NCI-H1930 (cell line): ENCODE measurements at regions not wholly inside any gene's neighbourhood (a gene's known extent, or its start where the extent isn't known, plus 50 kb on each side); places are given as distances from the start of the nearest gene placed in this dataset.
"Not testable (repeated sequence)": the region's sequence is repeated elsewhere in the genome, so short reads cannot be mapped to it uniquely, and the experiment has no call there.

ENCODE experiments used
- DNase-seq, 2 experiments: peaks; one replicate each; lab custom pipeline; 2025; lab: John Stamatoyannopoulos, UW

- not testable (repeated sequence) for DNase-seq
Measured at GRCh38 chr7:56697058-56697457, 435.2 kb downstream of the ZNF479 start.

GRCh38 chr7:56686276-56686859 is 445.9 kb downstream of the ZNF479 start:
- DNase-seq: no peak

- no peak for DNase-seq
Measured at GRCh38 chr7:56639173-56639746, 493.0 kb downstream of the ZNF479 start.

GRCh38 chr7:56609852-56610355 is 493.7 kb upstream of the NUPR2 start:
- DNase-seq: no peak

GRCh38 chr7:56605146-56605545 is 488.9 kb upstream of the NUPR2 start:
- DNase-seq: no peak

GRCh38 chr7:56578612-56579011 is 462.4 kb upstream of the NUPR2 start:
- DNase-seq: no peak

- DNase-seq: no peak
Measured at GRCh38 chr7:56570968-56571367, 454.8 kb upstream of the NUPR2 start.

- DNase-seq: no peak
Measured at GRCh38 chr7:56538541-56539429, 422.6 kb upstream of the NUPR2 start.

GRCh38 chr7:56537952-56538351 is 421.7 kb upstream of the NUPR2 start:
- peak; percentile 26 to 50 for DNase-seq

DNA sequence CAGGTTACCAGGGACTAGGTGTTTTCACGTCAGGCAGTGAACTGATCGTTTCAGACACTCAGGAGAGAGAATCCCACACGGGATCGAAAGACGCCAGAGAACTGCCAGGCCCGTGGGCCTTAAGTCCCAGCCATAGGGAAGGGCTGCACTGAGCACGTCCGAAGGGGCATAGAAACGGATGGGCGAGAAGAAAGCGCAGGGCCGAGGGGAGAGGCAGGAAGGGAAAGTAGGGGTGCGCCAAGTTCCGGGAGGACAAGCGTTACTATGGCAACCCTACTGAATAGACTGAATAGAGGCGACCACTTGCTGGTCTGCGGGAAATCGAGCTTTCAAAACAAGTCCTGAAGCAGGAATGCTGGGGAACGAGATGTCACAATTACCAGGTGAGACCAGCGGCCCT is 421.3 kb upstream of the NUPR2 start:
- DNase-seq: no peak

DNA sequence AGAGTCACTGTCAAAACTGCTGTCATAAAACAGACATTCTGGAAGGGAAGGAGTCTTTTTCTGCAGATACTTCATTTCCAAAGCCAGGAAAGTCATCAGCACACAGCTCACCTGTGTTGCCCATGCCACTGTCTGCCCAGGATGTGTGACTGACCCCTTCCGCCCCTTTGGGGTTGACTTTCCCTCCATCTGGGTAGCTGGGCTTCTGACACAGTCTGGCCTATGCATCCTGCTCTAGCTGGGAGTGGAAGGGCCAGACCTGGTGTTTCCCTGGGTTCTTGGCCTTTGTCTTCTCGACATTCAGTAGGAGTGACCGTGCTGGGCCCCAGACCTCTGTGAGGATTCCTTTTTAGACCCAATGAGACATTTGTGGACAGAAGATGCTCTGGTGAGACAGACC is 378.9 kb upstream of the NUPR2 start:
- no peak for DNase-seq

- DNase-seq: no peak
Measured at GRCh38 chr7:56493704-56494450, 377.7 kb upstream of the NUPR2 start.

GRCh38 chr7:56493196-56493595 is 377.0 kb upstream of the NUPR2 start:
- DNase-seq: no peak

GRCh38 chr7:56491636-56492425 is 375.6 kb upstream of the NUPR2 start:
- DNase-seq: no peak

GRCh38 chr7:56483861-56484550 is 367.8 kb upstream of the NUPR2 start:
- DNase-seq: no peak

- no peak for DNase-seq
Measured at GRCh38 chr7:56483153-56483552, 366.9 kb upstream of the NUPR2 start.

DNA sequence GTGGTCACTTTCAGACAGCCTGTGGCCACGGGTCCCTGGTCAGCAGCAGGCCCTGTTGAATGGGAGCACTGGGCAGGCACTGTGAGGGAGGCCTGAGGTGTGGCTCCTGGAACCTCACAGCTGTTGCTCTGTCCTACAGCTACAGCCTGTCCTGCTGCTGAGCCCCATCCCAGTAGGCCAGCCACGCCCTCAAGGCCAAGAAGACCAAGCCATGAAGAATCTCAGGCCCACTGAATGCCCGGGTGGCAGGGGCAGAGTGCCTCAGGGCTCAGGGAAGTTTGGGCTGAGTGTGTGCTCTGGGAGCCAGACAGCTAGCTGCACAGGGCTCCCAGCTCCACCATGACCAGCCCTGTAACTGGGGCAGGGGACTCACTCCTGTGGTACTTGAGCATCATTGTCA is 363.5 kb upstream of the NUPR2 start:
- no peak for DNase-seq

DNA sequence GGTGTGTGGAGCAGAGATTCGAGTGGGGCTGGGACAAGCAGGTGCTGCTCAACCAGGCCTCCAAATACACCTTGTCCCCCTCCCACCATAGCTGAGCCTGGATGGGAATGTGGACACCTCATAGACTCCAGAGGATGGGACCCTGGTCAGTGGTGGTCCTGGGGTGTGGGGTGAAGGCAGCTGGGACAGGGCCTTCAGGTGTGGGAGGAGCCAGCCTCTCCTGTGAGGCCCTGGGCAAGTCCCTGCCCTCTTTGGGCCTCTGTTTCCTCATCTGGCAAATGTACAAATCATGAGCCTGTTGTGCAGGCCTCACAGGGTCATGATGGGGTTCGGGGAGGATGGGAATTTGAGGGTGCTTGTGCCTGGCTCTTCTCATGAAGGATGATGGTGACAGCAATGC is 362.9 kb upstream of the NUPR2 start:
- no peak for DNase-seq

- DNase-seq: no peak
Measured at GRCh38 chr7:56474271-56474670, 358.1 kb upstream of the NUPR2 start.

DNA sequence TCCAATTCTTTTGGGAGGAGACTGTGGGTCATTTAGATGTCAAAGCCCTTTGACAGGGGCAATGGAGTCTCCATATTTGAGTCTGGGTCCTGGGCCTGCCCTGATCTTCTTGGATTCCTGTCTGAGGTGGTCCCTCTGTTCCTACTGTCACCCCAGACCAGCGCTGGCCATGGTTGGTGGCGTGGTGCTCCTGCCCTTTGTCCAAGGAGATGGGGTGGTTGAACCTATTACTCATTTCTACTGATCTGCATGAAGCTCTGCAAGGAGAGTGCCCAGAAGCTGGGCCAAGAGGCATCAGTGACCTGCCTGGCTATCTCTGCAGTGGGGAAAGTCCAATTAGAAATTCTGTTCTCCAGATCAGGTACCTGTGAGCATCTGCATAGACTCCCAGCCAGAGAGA is 355.6 kb upstream of the NUPR2 start:
- DNase-seq: no peak
